Activated CD4-positive, alpha-beta T cell treated with anti-CD3 and anti-CD28 coated beads, Interleukin-2, amount 50 U/mL, for 4 hours (primary cell): ENCODE measurements at regions not wholly inside any gene's neighbourhood (a gene's known extent, or its start where the extent isn't known, plus 50 kb on each side); places are given as distances from the start of the nearest gene placed in this dataset.
"Not testable (repeated sequence)": the region's sequence is repeated elsewhere in the genome, so short reads cannot be mapped to it uniquely, and the experiment has no call there.

Experiments used
- DNase-seq, 2 experiments: peaks; one replicate each; pipeline ENCODE4 v3.0.0-alpha.2; 2020

GRCh38 chr4:111045992-111046391, 423.1 kb upstream of the PITX2 start:
- no peak for DNase-seq

GRCh38 chr4:111046811-111047210, 423.9 kb upstream of the PITX2 start:
- DNase-seq: no peak

GRCh38 chr4:111048316-111048715, 425.4 kb upstream of the PITX2 start:
- DNase-seq: no peak

GRCh38 chr4:111064342-111064993, 441.6 kb upstream of the PITX2 start:
- DNase-seq: no peak

- no peak for DNase-seq
These were observed 443.1 kb upstream of the PITX2 start for GRCh38 chr4:111066001-111066400.

- DNase-seq: no peak
These were observed 443.6 kb upstream of the PITX2 start for GRCh38 chr4:111066447-111066846.

- DNase-seq: no peak
These were observed 444.0 kb upstream of the PITX2 start for GRCh38 chr4:111066887-111067286.

GRCh38 chr4:111068883-111069282, 446.0 kb upstream of the PITX2 start:
- no peak for DNase-seq

GRCh38 chr4:111070390-111070789, 447.5 kb upstream of the PITX2 start:
- DNase-seq: no peak

- no peak for DNase-seq
These were observed 451.7 kb upstream of the PITX2 start for GRCh38 chr4:111074523-111075114.

GRCh38 chr4:111076299-111076698, 453.4 kb upstream of the PITX2 start:
- DNase-seq: not testable (repeated sequence)

- DNase-seq: no peak
These were observed 485.3 kb upstream of the PITX2 start for GRCh38 chr4:111108153-111108552.

GRCh38 chr4:111113591-111113990, 490.7 kb upstream of the PITX2 start:
- no peak for DNase-seq

- DNase-seq: no peak
These were observed 493.0 kb upstream of the PITX2 start for GRCh38 chr4:111115881-111116280.

GRCh38 chr4:111120191-111120590, 497.3 kb upstream of the PITX2 start:
- no peak for DNase-seq

- DNase-seq: no peak
These were observed 503.5 kb upstream of the PITX2 start for GRCh38 chr4:111126340-111126739.

GRCh38 chr4:111127841-111128240, 505.0 kb upstream of the PITX2 start:
- DNase-seq: no peak

GRCh38 chr4:111128327-111128726, 505.4 kb upstream of the PITX2 start:
- DNase-seq: no peak

GRCh38 chr4:111136438-111136837, 513.6 kb upstream of the PITX2 start:
- no peak for DNase-seq

- no peak for DNase-seq
These were observed 514.1 kb upstream of the PITX2 start for GRCh38 chr4:111136967-111137366.

- no peak for DNase-seq
These were observed 520.6 kb upstream of the PITX2 start for GRCh38 chr4:111143510-111143909.

- DNase-seq: no peak
These were observed 532.1 kb upstream of the PITX2 start for GRCh38 chr4:111154934-111155333.

GRCh38 chr4:111164556-111164955, 541.7 kb upstream of the PITX2 start:
- DNase-seq: not testable (repeated sequence)

GRCh38 chr4:111174331-111174730, 551.5 kb upstream of the PITX2 start:
- DNase-seq: no peak

GRCh38 chr4:111178231-111178630, 555.4 kb upstream of the PITX2 start:
- no peak for DNase-seq
